Liver (tissue), 8 donors: ENCODE measurements at regions not wholly inside any gene's neighbourhood (a gene's known extent, or its start where the extent isn't known, plus 50 kb on each side); places are given as distances from the start of the nearest gene placed in this dataset.

ENCODE experiments used
- DNase-seq: peaks from one replicate; pipeline ENCODE4 v3.0.0-alpha.2; 2017; ENCODE audit warnings: low spot score
- H3K27ac ChIP-seq, 2 donors: one replicate each; pipeline ENCODE4 v1.7.0; 2013; ENCODE audit warnings: inconsistent platforms in 2 of 2, low read length in 2 of 2, control low read depth in 1 of 2, low read depth in 1 of 2, mild to moderate bottlenecking in 1 of 2
- H3K27me3 ChIP-seq, 4 donors: one replicate each; pipeline versions ENCODE4 v1.6.1 to v1.7.0; 2013; ENCODE audit warnings: low read length in 3 of 4, inconsistent platforms in 1 of 4, mild to moderate bottlenecking in 1 of 4, moderate library complexity in 1 of 4; ENCODE audit not compliant: control insufficient read depth in 4 of 4, insufficient read depth in 4 of 4
- H3K36me3 ChIP-seq, 4 donors: one replicate each; pipeline versions ENCODE4 v1.6.1 to v1.7.0; 2013; ENCODE audit warnings: low read length in 3 of 4, mild to moderate bottlenecking in 3 of 4, low read depth in 1 of 4, moderate library complexity in 1 of 4; ENCODE audit not compliant: control insufficient read depth in 4 of 4, insufficient read depth in 3 of 4
- H3K4me1 ChIP-seq, 4 donors: one replicate each; pipeline versions ENCODE4 v1.6.1 to v1.7.0; 2013; ENCODE audit warnings: low read length in 3 of 4, mild to moderate bottlenecking in 3 of 4, moderate library complexity in 1 of 4; ENCODE audit not compliant: control insufficient read depth in 4 of 4, insufficient read depth in 4 of 4
- H3K4me3 ChIP-seq, 3 donors: one replicate each; pipeline versions ENCODE4 v1.6.1 to v1.7.0; 2013; ENCODE audit warnings: low read length in 3 of 3, control low read depth in 1 of 3, low read depth in 1 of 3, mild to moderate bottlenecking in 1 of 3
- H3K9ac ChIP-seq, 2 donors: one replicate each; pipeline ENCODE4 v1.7.0; 2013; ENCODE audit warnings: low read length in 2 of 2, mild to moderate bottlenecking in 2 of 2, moderate library complexity in 2 of 2, control low read depth in 1 of 2, low read depth in 1 of 2
- H3K9me3 ChIP-seq, 4 donors: one replicate each; pipeline versions ENCODE4 v1.6.1 to v1.7.0; 2013; ENCODE audit warnings: low read length in 3 of 4; ENCODE audit not compliant: control insufficient read depth in 4 of 4
- CTCF ChIP-seq: fragments of 150-350 bp; IDR thresholded peaks from 2 replicates; pipeline ENCODE4 v1.5.1; 2017; ENCODE audit warnings: improper control_type of control experiment, low read depth, low read length; ENCODE audit not compliant: missing input control
- GABPA ChIP-seq, 2 donors: IDR thresholded peaks in 1 of 2; conservative IDR thresholded peaks in 1 of 2; 2 replicates each; pipeline ENCODE4 v1.6.1; 2016; ENCODE audit warnings: antibody characterized with exemption in 2 of 2, mild to moderate bottlenecking in 1 of 2, moderate library complexity in 1 of 2
- HNF4A ChIP-seq, 2 donors: conservative IDR thresholded peaks; 2 replicates each; pipeline ENCODE4 v1.6.1; 2016; ENCODE audit warnings: antibody characterized with exemption in 2 of 2, mild to moderate bottlenecking in 2 of 2
- HNF4G ChIP-seq: IDR thresholded peaks from 2 replicates; pipeline ENCODE4 v1.6.1; 2016; ENCODE audit warnings: antibody characterized with exemption
- NR2F2 ChIP-seq: IDR thresholded peaks from 2 replicates; pipeline ENCODE4 v1.6.1; 2016; ENCODE audit warnings: antibody characterized with exemption
- RXRA ChIP-seq, 2 donors: IDR thresholded peaks; 2 replicates each; pipeline ENCODE4 v1.6.1; 2017 to 2018; ENCODE audit warnings: antibody characterized with exemption in 2 of 2, mild to moderate bottlenecking in 1 of 2
- SP1 ChIP-seq: IDR thresholded peaks from 2 replicates; pipeline ENCODE4 v1.6.1; 2018; ENCODE audit warnings: antibody characterized with exemption, mild to moderate bottlenecking
- YY1 ChIP-seq: IDR thresholded peaks from 2 replicates; pipeline ENCODE4 v1.6.1; 2016; ENCODE audit warnings: antibody characterized with exemption, mild to moderate bottlenecking
- ZBTB33 ChIP-seq: IDR thresholded peaks from 2 replicates; pipeline ENCODE4 v1.6.1; 2016; ENCODE audit warnings: antibody characterized with exemption
- WGBS: extraction: QIAGEN DNeasy Blood & Tissue Kit; methylation state at CpG from one replicate; pipeline ENCODE4 v1.1.7; 2013; 5-methylcytosine and 5-hydroxymethylcytosine counted together
- donor health status: healthy.
- donor health status: healthy.
- donor health status: healthy.
- donor health status: healthy.
- donor health status: healthy.

- Histone ChIP-seq H3K9me3 (no peaks in the 10 kb centered on the region), H3K27ac (no peak overlapping the region), H3K9ac (no peak overlapping the region), H3K36me3 (no peaks in the 10 kb centered on the region), H3K27me3 (no peaks in the 10 kb centered on the region), H3K4me1 (no peaks in the 10 kb centered on the region), H3K4me3 (no peak overlapping the region)
- no peak for TF ChIP-seq YY1
- TF ChIP-seq CTCF, result no peak
- no peak for TF ChIP-seq SP1
- TF ChIP-seq HNF4G, result no peak
- 63% methylated on average over 2 of the region's 2 CpGs for WGBS
- no peak for DNase-seq
These were observed 704.2 kb upstream of the SLIT2 start for GRCh38 chr4:19547463-19547862.

GRCh38 chr4:19544446-19545125, 707.1 kb upstream of the SLIT2 start:
- WGBS, result 73% methylated on average over 4 of the region's 4 CpGs

More at GRCh38 chr4:19544446-19545125, 707.1 kb upstream of the SLIT2 start:
- H3K27ac ChIP-seq, result no peak overlapping the region
- no peaks in the 10 kb centered on the region for H3K4me1 ChIP-seq
- H3K4me3 ChIP-seq, result no peak overlapping the region
- H3K9ac ChIP-seq, result no peak overlapping the region
- H3K9me3 ChIP-seq, result no peaks in the 10 kb centered on the region
- no peaks in the 10 kb centered on the region for H3K36me3 ChIP-seq
- H3K27me3 ChIP-seq, result no peaks in the 10 kb centered on the region
- no peak for TF ChIP-seq HNF4A (conservative IDR thresholded peaks at IDR 0.05)
- TF ChIP-seq ZBTB33, result no peak
- TF ChIP-seq RXRA (IDR thresholded peaks at IDR 0.05), result no peak
- no peak for TF ChIP-seq GABPA (IDR thresholded peaks at IDR 0.05 in 1 of 2, conservative IDR thresholded peaks at IDR 0.05 in 1 of 2)
- no peak for TF ChIP-seq CTCF
- TF ChIP-seq NR2F2, result no peak
- DNase-seq, result no peak
